ENCODE measurements at regions not wholly inside any gene's neighbourhood (a gene's known extent, or its start where the extent isn't known, plus 50 kb on each side); places are given as distances from the start of the nearest gene placed in this dataset.
"Not testable (repeated sequence)": the region's sequence is repeated elsewhere in the genome, so short reads cannot be mapped to it uniquely, and the experiment has no call there.

DNA sequence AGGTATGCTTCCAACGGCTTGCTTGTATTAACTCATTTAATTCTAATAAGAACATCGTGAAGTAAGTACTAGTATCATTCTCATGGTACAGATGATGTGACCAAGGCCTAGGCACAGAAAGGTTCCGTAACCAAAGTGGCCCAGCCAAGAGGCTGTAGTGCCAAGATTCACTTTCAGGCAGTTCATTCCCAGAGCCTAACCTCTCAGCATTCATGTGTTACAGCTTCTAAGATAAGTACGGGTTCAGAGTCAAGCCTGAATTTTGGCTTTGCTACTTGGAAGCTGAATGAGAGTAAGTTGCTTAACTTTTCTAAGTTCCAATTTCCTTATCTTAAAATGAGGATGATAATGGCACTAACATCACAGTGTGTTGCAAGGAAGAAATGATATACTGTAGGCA lies 379.9 kb downstream of the AEBP2 start:
- no peak for ATAC-seq

DNA sequence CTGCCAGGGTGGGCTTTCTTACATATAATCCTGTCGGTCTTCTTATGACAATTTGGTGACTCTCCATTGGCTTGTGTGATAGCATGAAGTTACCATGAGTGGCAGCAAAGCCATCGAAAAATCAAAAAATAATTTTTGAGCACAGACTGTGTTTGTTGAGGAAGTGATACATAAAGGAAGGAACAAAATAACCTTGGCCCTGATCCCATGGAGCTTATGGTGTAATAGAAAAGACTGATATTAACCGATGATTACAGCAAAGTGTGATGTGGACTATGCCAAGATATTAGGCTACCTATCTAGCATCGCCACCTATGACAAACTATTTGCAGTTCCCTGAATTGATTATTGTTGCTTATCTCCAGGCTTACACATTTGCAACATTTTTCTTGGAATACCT lies 383.2 kb downstream of the AEBP2 start:
- TF ChIP-seq GLIS3 (CRISPR knock-in tag; IDR thresholded peaks at IDR 0.05): no peak

More for the DNA sequence above, 379.9 kb downstream of the AEBP2 start:
- TF ChIP-seq ZNF565 (CRISPR knock-in tag; conservative IDR thresholded peaks at IDR 0.05; ENCODE audit: low read depth) (no peak), GLIS3 (CRISPR knock-in tag; IDR thresholded peaks at IDR 0.05) (no peak), OSR1 (CRISPR knock-in tag; IDR thresholded peaks at IDR 0.05) (no peak), TCF4 (CRISPR knock-in tag; IDR thresholded peaks at IDR 0.05; ENCODE audit: borderline replicate concordance) (no peak), PPARA (CRISPR knock-in tag; IDR thresholded peaks at IDR 0.05; ENCODE audit: borderline replicate concordance) (no peak), RARB (CRISPR knock-in tag; IDR thresholded peaks at IDR 0.05) (no peak), BACH2 (CRISPR knock-in tag; IDR thresholded peaks at IDR 0.05; ENCODE audit: borderline replicate concordance) (no peak), ARNTL (CRISPR knock-in tag; IDR thresholded peaks at IDR 0.05; ENCODE audit: borderline replicate concordance, low read depth) (no peak), ESRRG (CRISPR knock-in tag; IDR thresholded peaks at IDR 0.05) (no peak), SNAI2 (CRISPR knock-in tag; IDR thresholded peaks at IDR 0.05) (no peak), ZNF70 (CRISPR knock-in tag; IDR thresholded peaks at IDR 0.05) (no peak), ZFP30 (CRISPR knock-in tag; IDR thresholded peaks at IDR 0.05) (no peak), ZNF8 (CRISPR knock-in tag; IDR thresholded peaks at IDR 0.05) (no peak), ZC3H10 (CRISPR knock-in tag; IDR thresholded peaks at IDR 0.05) (no peak)
- TF ChIP-seq, protein P1, sequence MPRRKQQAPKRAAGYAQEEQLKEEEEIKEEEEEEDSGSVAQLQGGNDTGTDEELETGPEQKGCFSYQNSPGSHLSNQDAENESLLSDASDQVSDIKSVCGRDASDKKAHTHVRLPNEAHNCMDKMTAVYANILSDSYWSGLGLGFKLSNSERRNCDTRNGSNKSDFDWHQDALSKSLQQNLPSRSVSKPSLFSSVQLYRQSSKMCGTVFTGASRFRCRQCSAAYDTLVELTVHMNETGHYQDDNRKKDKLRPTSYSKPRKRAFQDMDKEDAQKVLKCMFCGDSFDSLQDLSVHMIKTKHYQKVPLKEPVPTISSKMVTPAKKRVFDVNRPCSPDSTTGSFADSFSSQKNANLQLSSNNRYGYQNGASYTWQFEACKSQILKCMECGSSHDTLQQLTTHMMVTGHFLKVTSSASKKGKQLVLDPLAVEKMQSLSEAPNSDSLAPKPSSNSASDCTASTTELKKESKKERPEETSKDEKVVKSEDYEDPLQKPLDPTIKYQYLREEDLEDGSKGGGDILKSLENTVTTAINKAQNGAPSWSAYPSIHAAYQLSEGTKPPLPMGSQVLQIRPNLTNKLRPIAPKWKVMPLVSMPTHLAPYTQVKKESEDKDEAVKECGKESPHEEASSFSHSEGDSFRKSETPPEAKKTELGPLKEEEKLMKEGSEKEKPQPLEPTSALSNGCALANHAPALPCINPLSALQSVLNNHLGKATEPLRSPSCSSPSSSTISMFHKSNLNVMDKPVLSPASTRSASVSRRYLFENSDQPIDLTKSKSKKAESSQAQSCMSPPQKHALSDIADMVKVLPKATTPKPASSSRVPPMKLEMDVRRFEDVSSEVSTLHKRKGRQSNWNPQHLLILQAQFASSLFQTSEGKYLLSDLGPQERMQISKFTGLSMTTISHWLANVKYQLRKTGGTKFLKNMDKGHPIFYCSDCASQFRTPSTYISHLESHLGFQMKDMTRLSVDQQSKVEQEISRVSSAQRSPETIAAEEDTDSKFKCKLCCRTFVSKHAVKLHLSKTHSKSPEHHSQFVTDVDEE (CRISPR knock-in tag; IDR thresholded peaks at IDR 0.05): no peak

DNA sequence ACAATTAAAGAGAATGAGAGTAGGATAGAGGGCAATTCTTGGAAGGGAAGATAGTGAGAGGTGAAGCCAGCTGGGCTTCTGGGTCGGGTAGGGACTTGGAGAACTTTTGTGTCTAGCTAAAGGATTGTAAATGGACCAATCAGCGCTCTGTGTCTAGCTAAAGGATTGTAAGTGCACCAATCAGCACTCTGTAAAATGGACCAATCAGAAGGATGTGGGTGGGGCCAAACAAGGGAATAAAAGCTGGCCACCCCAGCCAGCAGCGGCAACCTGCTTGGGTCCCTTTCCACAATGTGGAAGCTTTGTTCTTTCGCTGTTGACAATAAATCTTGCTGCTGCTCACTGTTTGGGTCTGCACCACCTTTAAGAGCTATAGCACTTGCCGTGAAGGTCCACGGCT lies 384.0 kb downstream of the AEBP2 start:
- not testable (repeated sequence) for ATAC-seq

More for the DNA sequence above, 383.2 kb downstream of the AEBP2 start:
- ATAC-seq: no peak

DNA sequence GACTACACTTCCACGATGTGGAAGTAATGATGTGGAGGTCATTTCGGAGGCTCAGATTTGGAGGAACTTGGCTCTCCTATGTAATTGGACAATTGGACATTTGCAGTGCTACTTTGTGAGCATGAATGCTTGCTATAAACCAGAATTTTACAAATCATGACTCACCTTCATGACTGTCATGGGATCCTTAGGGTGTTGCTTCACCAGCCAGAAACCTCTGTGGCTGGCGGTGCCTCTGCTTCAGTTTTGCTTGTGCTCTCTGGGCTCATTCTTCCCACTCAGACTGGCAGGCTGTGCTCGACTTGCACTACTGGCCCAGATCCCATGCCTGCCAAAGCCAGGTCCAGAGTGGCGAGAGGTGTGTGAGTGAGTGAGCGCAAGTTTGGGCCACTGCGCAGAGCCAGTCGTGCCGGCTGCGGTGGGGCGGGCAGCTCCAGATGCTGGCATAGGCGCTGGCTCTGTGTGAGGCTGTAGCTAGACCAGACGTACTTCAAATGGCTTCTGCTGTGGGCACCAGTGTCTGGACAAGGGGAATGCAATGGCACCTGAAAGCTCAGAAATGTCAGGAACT lies 387.8 kb downstream of the AEBP2 start:
- TF ChIP-seq ZFP3 (CRISPR knock-in tag; IDR thresholded peaks at IDR 0.05) (no peak), ZFP30 (CRISPR knock-in tag; IDR thresholded peaks at IDR 0.05) (no peak), GLIS3 (CRISPR knock-in tag; IDR thresholded peaks at IDR 0.05) (no peak), ZNF70 (CRISPR knock-in tag; IDR thresholded peaks at IDR 0.05) (no peak), PPARA (CRISPR knock-in tag; IDR thresholded peaks at IDR 0.05; ENCODE audit: borderline replicate concordance) (no peak), RARB (CRISPR knock-in tag; IDR thresholded peaks at IDR 0.05) (no peak)
- TF ChIP-seq, protein P1 (CRISPR knock-in tag; IDR thresholded peaks at IDR 0.05): no peak
- ATAC-seq: no peak

DNA sequence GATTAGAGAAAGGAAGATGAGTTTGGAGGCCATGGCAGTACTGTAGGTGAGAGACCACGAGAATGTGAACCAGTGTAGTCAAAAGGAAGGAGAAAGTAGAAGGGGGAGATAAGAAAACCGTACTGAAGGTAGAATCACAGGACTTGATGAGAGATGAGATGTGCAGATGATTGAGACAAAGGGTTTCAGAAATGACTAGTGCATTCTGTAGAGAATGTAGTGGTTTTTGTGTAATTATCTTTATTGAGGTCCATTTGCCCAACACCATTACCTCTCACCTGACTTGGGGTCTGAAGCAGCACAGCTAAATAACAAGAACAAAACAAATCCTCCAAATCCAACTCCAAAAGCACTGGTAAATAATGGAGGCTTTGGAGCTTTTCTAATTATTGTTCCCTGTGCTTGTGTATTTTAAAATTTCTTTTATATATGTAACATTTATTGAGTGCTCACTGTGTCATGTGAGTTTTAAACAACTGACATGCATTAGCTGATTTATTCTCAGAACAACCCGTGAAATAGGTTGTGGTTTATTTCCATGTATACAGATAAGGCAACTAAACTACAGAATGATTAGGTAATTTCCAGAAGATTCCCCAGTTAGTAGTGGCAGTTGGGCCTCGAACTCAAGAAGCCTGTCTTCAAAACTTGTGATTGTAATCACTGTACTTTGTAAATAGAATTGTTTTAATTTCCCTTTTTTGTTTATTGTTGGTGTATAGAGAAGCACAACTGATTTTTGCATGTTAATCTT lies 390.0 kb downstream of the AEBP2 start:
- no peak for ATAC-seq
- TF ChIP-seq SNAI2 (CRISPR knock-in tag; IDR thresholded peaks at IDR 0.05) (no peak), ARNTL (CRISPR knock-in tag; IDR thresholded peaks at IDR 0.05; ENCODE audit: borderline replicate concordance, low read depth) (no peak), TOX (CRISPR knock-in tag; IDR thresholded peaks at IDR 0.05; ENCODE audit: borderline replicate concordance) (no peak), BACH2 (CRISPR knock-in tag; IDR thresholded peaks at IDR 0.05; ENCODE audit: borderline replicate concordance) (no peak), GLIS3 (CRISPR knock-in tag; IDR thresholded peaks at IDR 0.05) (no peak), PPARA (CRISPR knock-in tag; IDR thresholded peaks at IDR 0.05; ENCODE audit: borderline replicate concordance) (no peak), ZNF8 (CRISPR knock-in tag; IDR thresholded peaks at IDR 0.05) (no peak), ZNF565 (CRISPR knock-in tag; conservative IDR thresholded peaks at IDR 0.05; ENCODE audit: low read depth) (no peak), RARB (CRISPR knock-in tag; IDR thresholded peaks at IDR 0.05) (no peak), ZFP30 (CRISPR knock-in tag; IDR thresholded peaks at IDR 0.05) (no peak), ZC3H10 (CRISPR knock-in tag; IDR thresholded peaks at IDR 0.05) (no peak), TCF4 (CRISPR knock-in tag; IDR thresholded peaks at IDR 0.05; ENCODE audit: borderline replicate concordance) (no peak)
- TF ChIP-seq, protein P1 (CRISPR knock-in tag; IDR thresholded peaks at IDR 0.05): no peak
- TF ChIP-seq, protein P2, sequence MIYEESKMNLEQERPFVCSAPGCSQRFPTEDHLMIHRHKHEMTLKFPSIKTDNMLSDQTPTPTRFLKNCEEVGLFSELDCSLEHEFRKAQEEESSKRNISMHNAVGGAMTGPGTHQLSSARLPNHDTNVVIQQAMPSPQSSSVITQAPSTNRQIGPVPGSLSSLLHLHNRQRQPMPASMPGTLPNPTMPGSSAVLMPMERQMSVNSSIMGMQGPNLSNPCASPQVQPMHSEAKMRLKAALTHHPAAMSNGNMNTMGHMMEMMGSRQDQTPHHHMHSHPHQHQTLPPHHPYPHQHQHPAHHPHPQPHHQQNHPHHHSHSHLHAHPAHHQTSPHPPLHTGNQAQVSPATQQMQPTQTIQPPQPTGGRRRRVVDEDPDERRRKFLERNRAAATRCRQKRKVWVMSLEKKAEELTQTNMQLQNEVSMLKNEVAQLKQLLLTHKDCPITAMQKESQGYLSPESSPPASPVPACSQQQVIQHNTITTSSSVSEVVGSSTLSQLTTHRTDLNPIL (CRISPR knock-in tag; IDR thresholded peaks at IDR 0.05; ENCODE audit: low read depth): no peak
- TF ChIP-seq, protein P3, sequence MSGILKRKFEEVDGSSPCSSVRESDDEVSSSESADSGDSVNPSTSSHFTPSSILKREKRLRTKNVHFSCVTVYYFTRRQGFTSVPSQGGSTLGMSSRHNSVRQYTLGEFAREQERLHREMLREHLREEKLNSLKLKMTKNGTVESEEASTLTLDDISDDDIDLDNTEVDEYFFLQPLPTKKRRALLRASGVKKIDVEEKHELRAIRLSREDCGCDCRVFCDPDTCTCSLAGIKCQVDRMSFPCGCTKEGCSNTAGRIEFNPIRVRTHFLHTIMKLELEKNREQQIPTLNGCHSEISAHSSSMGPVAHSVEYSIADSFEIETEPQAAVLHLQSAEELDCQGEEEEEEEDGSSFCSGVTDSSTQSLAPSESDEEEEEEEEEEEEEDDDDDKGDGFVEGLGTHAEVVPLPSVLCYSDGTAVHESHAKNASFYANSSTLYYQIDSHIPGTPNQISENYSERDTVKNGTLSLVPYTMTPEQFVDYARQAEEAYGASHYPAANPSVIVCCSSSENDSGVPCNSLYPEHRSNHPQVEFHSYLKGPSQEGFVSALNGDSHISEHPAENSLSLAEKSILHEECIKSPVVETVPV (CRISPR knock-in tag; IDR thresholded peaks at IDR 0.05): no peak

Data from SK-N-SH treated with all-trans-retinoic acid at 6 μM for 48 hours (cell line).